ENCODE measurements at regions not wholly inside any gene's neighbourhood (a gene's known extent, or its start where the extent isn't known, plus 50 kb on each side); places are given as distances from the start of the nearest gene placed in this dataset.

- DNase-seq: no peak
Observed at GRCh38 chr13:106433066-106433465, 102.4 kb downstream of the EFNB2 start.

GRCh38 chr13:106432636-106433035 lies 102.8 kb downstream of the EFNB2 start:
- DNase-seq: no peak

GRCh38 chr13:106426909-106427308 lies 108.6 kb downstream of the EFNB2 start:
- DNase-seq: no peak

GRCh38 chr13:106425661-106426060 lies 109.8 kb downstream of the EFNB2 start:
- no peak for DNase-seq

- no peak for DNase-seq
Observed at GRCh38 chr13:106424805-106425204, 110.7 kb downstream of the EFNB2 start.

- DNase-seq: no peak
Observed at GRCh38 chr13:106423530-106423929, 111.9 kb downstream of the EFNB2 start.

GRCh38 chr13:106418556-106418955 lies 116.9 kb downstream of the EFNB2 start:
- DNase-seq: no peak

- DNase-seq: no peak
Observed at GRCh38 chr13:106417467-106418110, 117.9 kb downstream of the EFNB2 start.

- no peak for DNase-seq
Observed at GRCh38 chr13:106416645-106417044, 118.8 kb downstream of the EFNB2 start.

- no peak for DNase-seq
Observed at GRCh38 chr13:106415971-106416370, 119.5 kb downstream of the EFNB2 start.

GRCh38 chr13:106415442-106415841 lies 120.0 kb downstream of the EFNB2 start:
- no peak for DNase-seq

GRCh38 chr13:106407338-106407737 lies 128.1 kb downstream of the EFNB2 start:
- DNase-seq: peak; percentile 3

- DNase-seq: no peak
Observed at GRCh38 chr13:106405731-106406130, 129.7 kb downstream of the EFNB2 start.

- no peak for DNase-seq
Observed at GRCh38 chr13:106403280-106403679, 132.2 kb downstream of the EFNB2 start.

- DNase-seq: no peak
Observed at GRCh38 chr13:106402866-106403265, 132.6 kb downstream of the EFNB2 start.

- DNase-seq: no peak
Observed at GRCh38 chr13:106401081-106401480, 134.4 kb downstream of the EFNB2 start.

- no peak for DNase-seq
Observed at GRCh38 chr13:106400289-106400688, 135.2 kb downstream of the EFNB2 start.

- no peak for DNase-seq
Observed at GRCh38 chr13:106398289-106398688, 137.2 kb downstream of the EFNB2 start.

- no peak for DNase-seq
Observed at GRCh38 chr13:106393776-106394175, 141.7 kb downstream of the EFNB2 start.

- no peak for DNase-seq
Observed at GRCh38 chr13:106391681-106392080, 143.8 kb downstream of the EFNB2 start.

- no peak for DNase-seq
Observed at GRCh38 chr13:106391271-106391670, 144.2 kb downstream of the EFNB2 start.

GRCh38 chr13:106390367-106390766 lies 145.1 kb downstream of the EFNB2 start:
- DNase-seq: no peak

GRCh38 chr13:106385654-106386053 lies 149.8 kb downstream of the EFNB2 start:
- no peak for DNase-seq

- no peak for DNase-seq
Observed at GRCh38 chr13:106384516-106384915, 150.9 kb downstream of the EFNB2 start.

- no peak for DNase-seq
Observed at GRCh38 chr13:106383791-106384190, 151.7 kb downstream of the EFNB2 start.

Measured in DMS53 (cell line).